ENCODE measurements at regions not wholly inside any gene's neighbourhood (a gene's known extent, or its start where the extent isn't known, plus 50 kb on each side); places are given as distances from the start of the nearest gene placed in this dataset.

DNA sequence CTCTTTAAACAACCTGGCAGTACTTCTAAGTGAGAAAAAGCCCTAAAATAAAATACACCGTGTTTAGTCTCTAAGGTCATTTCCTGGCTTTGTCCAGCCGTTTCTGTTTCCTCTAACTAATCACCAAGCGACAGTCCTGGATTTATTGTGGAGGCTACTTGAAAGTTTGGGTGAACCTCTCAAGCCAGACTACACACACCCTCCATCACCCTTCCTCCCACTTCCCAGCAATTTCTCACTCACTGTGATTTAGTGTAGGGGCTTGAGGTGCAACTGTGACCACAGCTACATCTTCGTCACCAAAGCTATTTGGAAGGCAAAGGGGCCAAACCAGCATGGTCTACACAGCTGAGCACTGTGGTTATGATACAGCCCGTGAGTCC, 240.0 kb upstream of the SLC24A2 start (continued):
- TF ChIP-seq NANOG (IDR thresholded peaks at IDR 0.05; ENCODE audit: insufficient read depth, low read depth, low read length, poor library complexity, severe bottlenecking), result no peak
- TF ChIP-seq CREB1 (IDR thresholded peaks at IDR 0.05), result no peak
- no peak for TF ChIP-seq BRCA1 (IDR thresholded peaks at IDR 0.05; ENCODE audit: low read depth, low read length)

Measured in H1 (cell line).